ENCODE measurements at regions not wholly inside any gene's neighbourhood (a gene's known extent, or its start where the extent isn't known, plus 50 kb on each side); places are given as distances from the start of the nearest gene placed in this dataset.

GRCh38 chr17:53668854-53669253 is 153.9 kb upstream of the KIF2B start:
- peaks cover 20% of the 10 kb centered on the region for H3K9me3 Mint-ChIP-seq
- ATAC-seq, result no peak
- H3K27me3 Mint-ChIP-seq, result no peaks in the 10 kb centered on the region
- no peak overlapping the region for H3K4me3 Mint-ChIP-seq
- no peaks in the 10 kb centered on the region for H3K4me1 Mint-ChIP-seq
- H3K27ac Mint-ChIP-seq, result no peak overlapping the region
- no peaks in the 10 kb centered on the region for H3K36me3 Mint-ChIP-seq

DNA sequence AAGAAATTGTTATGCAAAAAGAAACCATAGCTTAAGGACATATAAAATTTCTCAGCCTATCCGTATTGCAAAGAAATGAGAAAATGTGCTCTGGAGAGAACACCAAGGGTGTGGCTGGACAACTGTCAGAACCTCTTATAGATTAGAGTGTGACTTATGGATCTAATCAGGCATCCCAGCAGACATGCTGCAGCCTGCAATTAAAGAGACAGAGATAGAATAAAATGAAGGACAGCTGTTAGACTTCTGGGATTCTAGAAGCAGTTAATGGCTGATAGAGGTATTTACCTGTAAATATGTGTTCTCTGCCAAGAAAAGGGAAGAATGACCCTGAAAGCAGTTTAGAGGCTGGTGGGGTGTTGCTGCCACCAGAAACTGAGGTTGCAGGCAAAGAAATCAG is 160.1 kb upstream of the KIF2B start:
- no peak overlapping the region for H3K27ac Mint-ChIP-seq
- no peaks in the 10 kb centered on the region for H3K36me3 Mint-ChIP-seq
- no peak for ATAC-seq
- peaks cover 12% of the 10 kb centered on the region for H3K9me3 Mint-ChIP-seq
- H3K4me1 Mint-ChIP-seq, result no peaks in the 10 kb centered on the region
- no peaks in the 10 kb centered on the region for H3K27me3 Mint-ChIP-seq
- H3K4me3 Mint-ChIP-seq, result no peak overlapping the region

GRCh38 chr17:53659181-53659580 is 163.5 kb upstream of the KIF2B start:
- H3K36me3 Mint-ChIP-seq, result no peaks in the 10 kb centered on the region
- no peaks in the 10 kb centered on the region for H3K4me1 Mint-ChIP-seq
- H3K9me3 Mint-ChIP-seq, result no peaks in the 10 kb centered on the region
- no peak overlapping the region for H3K4me3 Mint-ChIP-seq
- ATAC-seq, result no peak
- no peak overlapping the region for H3K27ac Mint-ChIP-seq
- no peaks in the 10 kb centered on the region for H3K27me3 Mint-ChIP-seq

DNA sequence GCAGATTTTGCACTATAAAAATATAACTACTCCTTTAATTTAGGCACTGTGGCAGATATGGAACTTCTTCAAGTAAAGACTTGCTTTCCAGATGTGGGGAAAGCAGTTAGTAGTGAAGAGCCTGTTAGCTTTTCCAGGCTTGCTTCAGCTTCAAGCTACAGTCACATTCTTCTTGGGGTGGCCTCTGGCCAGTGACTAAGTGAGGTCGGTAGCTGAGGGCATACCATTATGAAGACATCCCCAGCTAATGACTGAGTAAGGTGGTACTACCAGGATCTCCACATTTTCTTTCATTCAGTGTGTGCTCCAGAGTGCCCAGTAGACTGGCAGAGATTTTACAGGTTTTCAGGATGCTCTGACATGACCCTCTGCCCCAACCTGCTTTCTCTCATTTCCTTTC is 167.1 kb upstream of the KIF2B start:
- Mint-ChIP-seq H3K4me3 (no peak overlapping the region), H3K27ac (no peak overlapping the region), H3K27me3 (no peaks in the 10 kb centered on the region), H3K4me1 (no peaks in the 10 kb centered on the region), H3K9me3 (no peaks in the 10 kb centered on the region), H3K36me3 (no peaks in the 10 kb centered on the region)
- ATAC-seq, result no peak

DNA sequence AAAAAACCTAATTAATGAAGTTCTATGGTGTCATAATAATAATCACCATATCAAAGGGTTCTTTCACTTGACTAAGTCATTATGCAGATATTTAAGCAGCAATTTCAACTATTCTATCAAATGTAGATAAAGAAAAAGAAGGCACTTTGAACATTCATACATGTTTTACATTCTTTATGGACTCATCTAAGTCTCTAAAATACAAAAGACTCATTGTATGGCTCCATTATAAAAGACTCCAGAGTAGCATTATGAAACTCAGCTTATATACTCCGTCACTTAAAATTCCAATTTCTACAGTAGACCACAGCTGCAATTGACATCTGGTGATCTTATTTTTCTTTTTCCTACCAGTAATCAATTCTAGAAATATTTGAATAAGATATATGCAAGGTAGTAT is 173.5 kb upstream of the KIF2B start:
- Mint-ChIP-seq H3K4me1 (no peaks in the 10 kb centered on the region), H3K27ac (no peak overlapping the region), H3K36me3 (no peaks in the 10 kb centered on the region), H3K9me3 (peaks cover 3% of the 10 kb centered on the region), H3K27me3 (no peaks in the 10 kb centered on the region), H3K4me3 (no peak overlapping the region)
- no peak for ATAC-seq

GRCh38 chr17:53646835-53647234 is 175.9 kb upstream of the KIF2B start:
- no peaks in the 10 kb centered on the region for H3K36me3 Mint-ChIP-seq
- ATAC-seq, result no peak
- H3K27ac Mint-ChIP-seq, result no peak overlapping the region
- H3K4me1 Mint-ChIP-seq, result no peaks in the 10 kb centered on the region
- H3K4me3 Mint-ChIP-seq, result no peak overlapping the region
- H3K27me3 Mint-ChIP-seq, result no peaks in the 10 kb centered on the region
- peaks cover 3% of the 10 kb centered on the region for H3K9me3 Mint-ChIP-seq

DNA sequence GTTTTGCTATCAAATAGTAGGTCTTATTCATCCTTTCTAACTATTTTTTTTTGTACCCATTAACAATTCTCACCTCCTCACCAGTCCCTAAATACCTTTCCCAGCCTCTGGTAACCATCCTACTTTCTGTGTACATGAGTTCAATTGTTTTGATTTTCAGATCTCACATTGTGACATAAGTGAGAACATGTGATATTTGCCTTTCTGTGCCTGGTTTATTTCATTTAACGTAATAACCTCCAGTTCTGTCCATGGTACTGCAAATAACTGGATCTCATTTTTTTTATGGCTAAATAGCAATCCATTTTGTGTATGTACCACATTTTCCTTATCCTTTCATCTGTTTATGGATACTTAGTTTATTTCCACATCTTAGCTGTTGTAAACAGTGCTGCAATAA is 181.9 kb upstream of the KIF2B start:
- H3K27me3 Mint-ChIP-seq, result no peaks in the 10 kb centered on the region
- ATAC-seq, result no peak
- H3K27ac Mint-ChIP-seq, result no peak overlapping the region
- H3K4me1 Mint-ChIP-seq, result no peaks in the 10 kb centered on the region
- H3K36me3 Mint-ChIP-seq, result no peaks in the 10 kb centered on the region
- peaks cover 8% of the 10 kb centered on the region for H3K9me3 Mint-ChIP-seq
- no peak overlapping the region for H3K4me3 Mint-ChIP-seq

DNA sequence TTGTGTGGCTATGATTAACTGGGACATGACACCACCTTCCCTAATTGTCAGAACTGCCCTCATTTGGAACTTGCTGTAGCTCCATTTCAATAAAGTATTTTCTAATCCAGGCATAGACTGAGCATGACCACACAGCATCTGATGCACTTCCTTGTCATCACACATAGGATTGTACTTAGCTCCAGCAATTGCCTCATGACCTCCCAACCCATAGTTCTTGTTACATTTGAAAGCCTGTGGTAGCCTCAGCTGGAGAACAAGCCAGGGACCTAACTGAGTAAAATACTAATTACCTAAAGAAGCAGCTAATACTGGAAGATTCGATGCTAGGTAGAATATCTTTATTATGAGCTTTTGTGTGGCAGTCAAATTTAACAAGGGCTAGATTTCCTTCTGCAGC is 187.3 kb upstream of the KIF2B start:
- Mint-ChIP-seq H3K4me1 (no peaks in the 10 kb centered on the region), H3K9me3 (peaks cover 6% of the 10 kb centered on the region), H3K4me3 (no peak overlapping the region), H3K27ac (no peak overlapping the region), H3K27me3 (no peaks in the 10 kb centered on the region), H3K36me3 (no peaks in the 10 kb centered on the region)
- ATAC-seq, result no peak

- Mint-ChIP-seq H3K4me3 (no peak overlapping the region), H3K4me1 (no peaks in the 10 kb centered on the region), H3K27ac (no peak overlapping the region), H3K36me3 (no peaks in the 10 kb centered on the region), H3K9me3 (peaks cover 6% of the 10 kb centered on the region), H3K27me3 (no peaks in the 10 kb centered on the region)
- no peak for ATAC-seq
Measured at GRCh38 chr17:53633856-53634255, 188.9 kb upstream of the KIF2B start.

DNA sequence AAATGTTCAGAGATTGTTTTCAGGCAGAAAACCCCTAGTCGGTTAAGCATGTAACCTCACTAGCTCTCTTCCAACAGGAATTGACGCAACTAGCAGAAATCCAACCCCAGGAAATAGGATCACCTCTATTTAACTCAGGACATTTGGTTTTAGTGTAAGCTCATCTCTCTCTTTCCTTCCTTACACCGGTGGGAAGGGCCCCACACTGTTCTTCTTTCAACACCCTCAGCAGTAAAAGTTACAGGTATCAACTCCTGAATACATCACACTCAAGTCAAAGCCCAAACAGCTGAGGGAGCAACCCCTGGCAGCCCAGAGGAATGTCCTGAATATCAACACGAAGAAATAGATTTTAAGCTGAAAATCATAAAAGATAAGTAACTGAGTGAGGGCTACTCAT is 191.2 kb upstream of the KIF2B start:
- Mint-ChIP-seq H3K9me3 (peaks cover 7% of the 10 kb centered on the region), H3K27ac (no peak overlapping the region), H3K36me3 (no peaks in the 10 kb centered on the region), H3K27me3 (no peaks in the 10 kb centered on the region), H3K4me1 (no peaks in the 10 kb centered on the region), H3K4me3 (no peak overlapping the region)
- ATAC-seq, result no peak

DNA sequence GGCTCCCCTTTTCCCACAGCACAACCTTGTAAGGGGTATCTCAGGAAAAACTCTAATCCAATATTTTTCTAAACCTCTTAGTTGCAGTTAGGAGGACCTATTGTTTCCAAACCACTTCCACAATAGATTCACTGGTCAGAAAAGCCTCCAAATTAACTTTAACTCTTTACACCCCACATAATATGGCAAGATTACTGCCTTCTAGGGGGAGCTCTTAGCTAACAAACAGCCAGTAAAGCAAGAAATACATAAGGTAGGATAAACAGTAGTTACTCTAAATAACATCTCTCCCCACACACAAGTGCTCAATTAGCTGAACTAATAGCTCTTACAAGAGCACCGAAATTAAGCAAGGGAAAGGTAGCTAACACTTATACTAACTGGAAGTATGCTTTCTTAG is 192.1 kb upstream of the KIF2B start:
- Mint-ChIP-seq H3K27ac (no peak overlapping the region), H3K4me3 (no peak overlapping the region), H3K36me3 (no peaks in the 10 kb centered on the region), H3K27me3 (no peaks in the 10 kb centered on the region), H3K4me1 (no peaks in the 10 kb centered on the region), H3K9me3 (peaks cover 7% of the 10 kb centered on the region)
- no peak for ATAC-seq

- no peak for ATAC-seq
- Mint-ChIP-seq H3K36me3 (no peaks in the 10 kb centered on the region), H3K27me3 (no peaks in the 10 kb centered on the region), H3K27ac (no peak overlapping the region), H3K4me3 (no peak overlapping the region), H3K4me1 (no peaks in the 10 kb centered on the region), H3K9me3 (peaks cover 7% of the 10 kb centered on the region)
Measured at GRCh38 chr17:53630115-53630514, 192.6 kb upstream of the KIF2B start.

DNA sequence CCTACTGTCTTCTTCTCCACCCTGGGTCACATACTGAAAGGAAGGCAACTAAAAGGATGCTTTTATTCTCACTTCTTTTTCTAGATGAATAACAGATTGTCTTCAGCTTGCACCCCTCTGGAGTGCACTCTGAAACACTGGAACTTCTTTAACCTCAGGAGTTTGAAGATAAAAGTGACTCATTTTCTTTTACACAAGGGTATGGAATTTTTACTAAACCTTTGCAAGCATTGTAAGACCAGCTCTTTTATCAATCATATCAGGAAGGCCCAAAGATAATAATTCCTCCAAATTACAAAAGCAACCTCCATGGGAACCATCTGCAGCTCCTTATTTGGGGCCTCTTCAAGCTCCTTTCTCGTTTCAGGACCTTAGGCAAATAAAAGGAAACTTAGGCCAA is 193.5 kb upstream of the KIF2B start:
- Mint-ChIP-seq H3K36me3 (no peaks in the 10 kb centered on the region), H3K27me3 (no peaks in the 10 kb centered on the region), H3K27ac (no peak overlapping the region), H3K4me3 (no peak overlapping the region), H3K4me1 (no peaks in the 10 kb centered on the region), H3K9me3 (peaks cover 7% of the 10 kb centered on the region)
- no peak for ATAC-seq

DNA sequence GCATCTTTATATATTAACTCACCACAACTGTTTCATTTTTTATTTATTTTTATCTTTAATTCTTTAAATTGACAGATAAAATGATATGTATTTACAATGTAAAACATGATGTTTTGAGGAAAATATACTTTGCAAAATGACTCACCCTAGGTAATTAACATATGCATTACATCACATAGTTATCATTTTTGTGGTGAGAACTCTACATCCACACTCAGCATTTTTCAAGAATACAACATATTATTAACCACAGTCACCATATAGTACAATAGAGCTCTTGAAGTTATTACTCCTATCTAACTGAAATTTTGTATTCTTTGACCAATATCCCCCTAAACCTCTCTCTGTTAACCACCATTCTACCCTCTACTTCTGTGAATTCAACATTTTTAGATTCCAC is 194.7 kb upstream of the KIF2B start:
- Mint-ChIP-seq H3K27ac (no peak overlapping the region), H3K27me3 (no peaks in the 10 kb centered on the region), H3K36me3 (no peaks in the 10 kb centered on the region), H3K4me1 (no peaks in the 10 kb centered on the region), H3K9me3 (peaks cover 5% of the 10 kb centered on the region), H3K4me3 (no peak overlapping the region)
- ATAC-seq, result no peak

DNA sequence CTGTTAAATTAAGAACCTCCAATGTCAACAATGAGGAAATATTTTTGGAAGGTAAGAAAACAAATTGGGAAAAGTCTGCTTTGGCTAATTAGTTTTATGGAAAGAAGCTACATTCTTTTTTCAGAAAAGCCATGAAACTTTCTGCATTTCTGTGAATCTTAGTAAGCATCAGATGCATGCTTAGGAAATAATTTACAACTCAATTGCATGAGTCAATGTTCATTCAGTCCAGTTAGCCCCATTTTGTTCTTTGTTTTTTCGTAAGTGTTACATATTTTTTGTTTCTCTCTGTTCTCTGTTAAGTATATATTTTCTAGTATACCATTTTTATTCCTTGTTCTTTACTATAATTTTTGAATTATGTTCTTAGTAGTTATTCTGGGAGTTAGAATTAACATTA is 195.2 kb upstream of the KIF2B start:
- Mint-ChIP-seq H3K4me1 (no peaks in the 10 kb centered on the region), H3K4me3 (no peak overlapping the region), H3K27ac (no peak overlapping the region), H3K36me3 (no peaks in the 10 kb centered on the region), H3K9me3 (peaks cover 4% of the 10 kb centered on the region), H3K27me3 (no peaks in the 10 kb centered on the region)
- ATAC-seq, result no peak

GRCh38 chr17:53626286-53626685 is 196.4 kb upstream of the KIF2B start:
- H3K4me3 Mint-ChIP-seq, result no peak overlapping the region
- H3K9me3 Mint-ChIP-seq, result peaks cover 4% of the 10 kb centered on the region
- H3K36me3 Mint-ChIP-seq, result no peaks in the 10 kb centered on the region
- H3K4me1 Mint-ChIP-seq, result no peaks in the 10 kb centered on the region
- ATAC-seq, result no peak
- H3K27me3 Mint-ChIP-seq, result no peaks in the 10 kb centered on the region
- H3K27ac Mint-ChIP-seq, result no peak overlapping the region

GRCh38 chr17:53619025-53619424 is 203.7 kb upstream of the KIF2B start:
- Mint-ChIP-seq H3K4me1 (no peaks in the 10 kb centered on the region), H3K4me3 (no peak overlapping the region), H3K36me3 (no peaks in the 10 kb centered on the region), H3K9me3 (no peaks in the 10 kb centered on the region), H3K27me3 (no peaks in the 10 kb centered on the region), H3K27ac (no peak overlapping the region)
- no peak for ATAC-seq
